HCT116 (cell line): ENCODE measurements at regions not wholly inside any gene's neighbourhood (a gene's known extent, or its start where the extent isn't known, plus 50 kb on each side); places are given as distances from the start of the nearest gene placed in this dataset.

Source experiments
- ATAC-seq: fragments of 200-7000 bp; cut with Tn5 transposase; 2 replicates; pipeline ENCODE4 v1.9.1; 2020; ENCODE audit warnings: mild to moderate bottlenecking, moderate library complexity
- BruUV-seq: library from RNA; stranded (reverse); fragments of 400-500 nt; replicated peaks from 2 replicates; lab custom pipeline; 2021; lab: Mats Ljungman, UMichigan
- CTCF ChIA-PET: fragments of 300-600 bp; sonication (Branson Sonifier 250); formaldehyde crosslinking; loops from one replicate; lab custom pipeline; 2021; ENCODE audit warnings: antibody characterized with exemption; lab: Charles Lee
- POLR2A ChIA-PET: fragments of 300-600, 350-600 bp; sonication (Branson Sonifier 250); formaldehyde crosslinking; loops from one replicate; lab custom pipeline; 2021; ENCODE audit warnings: antibody characterized with exemption; lab: Charles Lee
- RAD21 ChIA-PET, 2 experiments: fragments of 300-600 bp; sonication (Branson Sonifier 250); formaldehyde crosslinking; loops; one replicate each; lab custom pipeline; 2023; ENCODE audit warnings: low total read pairs in 2 of 2; ENCODE audit not compliant: uncharacterized antibody in 2 of 2, unreplicated experiment in 2 of 2, low non-redundant PET in 1 of 2; lab: Charles Lee
- DNase-seq: peaks from one replicate; pipeline ENCODE4 v3.0.0-alpha.2; 2010; ENCODE audit warnings: low read depth, low spot score
- H2AFZ ChIP-seq: fragments of 200-600 bp; shearing (Covaris generic), sonication (generic); 2 replicates; pipeline ENCODE4 v1.6.1; 2017; ENCODE audit warnings: low read depth, mixed run types, mixed read lengths, antibody characterized with exemption, low read length; ENCODE audit not compliant: poor library complexity, severe bottlenecking
- H3K27ac ChIP-seq: 2 replicates; pipeline ENCODE4 v1.5.1; 2012; ENCODE audit warnings: low read depth, low read length
- H3K27me3 ChIP-seq: fragments of 200-600 bp; sonication (generic); 2 replicates; pipeline ENCODE4 v1.6.1; 2016; ENCODE audit warnings: mixed run types, low read length, mixed read lengths; ENCODE audit not compliant: insufficient read depth
- H3K36me3 ChIP-seq, 2 experiments: fragments of 200-500 bp in 1 of 2; fragments of 200-600 bp in 1 of 2; sonication (Bioruptor generic) in 1 of 2; sonication (generic) in 1 of 2; 2 replicates each; pipeline versions ENCODE4 v1.5.1 to v1.6.1; 2014 to 2016; ENCODE audit warnings: low read length in 2 of 2, inconsistent platforms in 1 of 2, mixed read lengths in 1 of 2, mixed run types in 1 of 2; ENCODE audit not compliant: insufficient read depth in 2 of 2, control insufficient read depth in 1 of 2
- H3K4me1 ChIP-seq, 2 experiments: fragments of 200-600 bp in 1 of 2; sonication (generic) in 1 of 2; 2 replicates each; pipeline versions ENCODE4 v1.5.1 to v1.6.1; 2012 to 2017; ENCODE audit warnings: low read length in 2 of 2, inconsistent platforms in 1 of 2, mild to moderate bottlenecking in 1 of 2, mixed read lengths in 1 of 2, mixed run types in 1 of 2, moderate library complexity in 1 of 2; ENCODE audit not compliant: insufficient read depth in 2 of 2, control insufficient read depth in 1 of 2
- H3K4me2 ChIP-seq: fragments of 200-600 bp; sonication (generic); 2 replicates; pipeline ENCODE4 v1.6.1; 2017; ENCODE audit warnings: mixed run types, low read length, mixed read lengths
- H3K4me3 ChIP-seq, 2 experiments: fragments of 200-600 bp in 1 of 2; sonication (generic) in 1 of 2; replicated peaks in 1 of 2; 2 replicates each; pipeline ENCODE4 v1.5.1; 2011 to 2016; ENCODE audit warnings: low read length in 2 of 2, control low read depth in 1 of 2, low read depth in 1 of 2, mild to moderate bottlenecking in 1 of 2, mixed read lengths in 1 of 2, mixed run types in 1 of 2
- H3K79me2 ChIP-seq: fragments of 200-600 bp; sonication (generic); 2 replicates; pipeline ENCODE4 v1.6.1; 2017; ENCODE audit warnings: mild to moderate bottlenecking, mixed run types, low read length, moderate library complexity, mixed read lengths; ENCODE audit not compliant: insufficient read depth
- H3K9ac ChIP-seq: fragments of 200-600 bp; sonication (generic); 2 replicates; pipeline ENCODE4 v1.6.1; 2016; ENCODE audit warnings: low read length, mixed read lengths
- H3K9me2 ChIP-seq: fragments of 200-600 bp; sonication (generic), shearing (Covaris generic); 2 replicates; pipeline ENCODE4 v1.6.1; 2017; ENCODE audit warnings: mixed run types, mild to moderate bottlenecking, moderate library complexity; ENCODE audit not compliant: insufficient read depth
- H3K9me3 ChIP-seq, 2 experiments: fragments of 200-500 bp in 1 of 2; fragments of 200-600 bp in 1 of 2; sonication (Bioruptor generic) in 1 of 2; sonication (generic) in 1 of 2; 2 replicates each; pipeline ENCODE4 v1.6.1; 2014 to 2017; ENCODE audit warnings: low read length in 2 of 2, mixed read lengths in 2 of 2, inconsistent platforms in 1 of 2, low read depth in 1 of 2, mild to moderate bottlenecking in 1 of 2, mixed run types in 1 of 2, moderate library complexity in 1 of 2; ENCODE audit not compliant: control insufficient read depth in 1 of 2, insufficient read depth in 1 of 2
- H4K20me1 ChIP-seq: fragments of 200-600 bp; sonication (generic), shearing (Covaris generic); 2 replicates; pipeline ENCODE4 v1.6.1; 2017; ENCODE audit warnings: mixed run types, mild to moderate bottlenecking, moderate library complexity; ENCODE audit not compliant: insufficient read depth
- CBX3 ChIP-seq: IDR thresholded peaks from 2 replicates; pipeline ENCODE4 v1.6.1; 2012; ENCODE audit warnings: low read depth
- CEBPB ChIP-seq: IDR thresholded peaks from 2 replicates; pipeline ENCODE4 v1.6.1; 2012; ENCODE audit warnings: low read depth
- ELF1 ChIP-seq: IDR thresholded peaks from 2 replicates; pipeline ENCODE4 v1.6.1; 2012; ENCODE audit warnings: low read depth, borderline replicate concordance
- EZH2phosphoT487 ChIP-seq: fragments of 200-600 bp; IDR thresholded peaks from 2 replicates; pipeline ENCODE4 v1.6.1; 2018; ENCODE audit warnings: antibody characterized with exemption, borderline replicate concordance
- FOSL1 ChIP-seq: IDR thresholded peaks from 2 replicates; pipeline ENCODE4 v1.6.1; 2012; ENCODE audit warnings: low read depth
- JUND ChIP-seq: IDR thresholded peaks from 2 replicates; pipeline ENCODE4 v1.6.1; 2012
- MAX ChIP-seq: IDR thresholded peaks from 2 replicates; pipeline ENCODE4 v1.6.1; 2012
- POLR2A ChIP-seq: IDR thresholded peaks from 2 replicates; pipeline ENCODE4 v1.7.0; 2011; ENCODE audit warnings: borderline replicate concordance; ENCODE audit not compliant: insufficient read depth, insufficient read length; ENCODE audit errors: extremely low read depth
- POLR2AphosphoS5 ChIP-seq: IDR thresholded peaks from 2 replicates; pipeline ENCODE4 v1.6.1; 2011; ENCODE audit warnings: mild to moderate bottlenecking, low read depth, low read length, moderate library complexity
- SP1 ChIP-seq: IDR thresholded peaks from 2 replicates; pipeline ENCODE4 v1.6.1; 2012; ENCODE audit warnings: low read depth
- TCF7L2 ChIP-seq: IDR thresholded peaks from 2 replicates; pipeline ENCODE4 v1.7.0; 2011; ENCODE audit warnings: borderline replicate concordance, inconsistent platforms; ENCODE audit not compliant: insufficient read depth, insufficient read length; ENCODE audit errors: extremely low read depth
- ZNF274 ChIP-seq: fragments of 200-500 bp; sonication (Bioruptor generic); IDR thresholded peaks from 2 replicates; pipeline ENCODE4 v1.6.1; 2014; ENCODE audit warnings: mild to moderate bottlenecking, low read depth, low read length, inconsistent platforms
- intact Hi-C: fragments of 100-400 bp; cut with micrococcal nuclease; formaldehyde crosslinking; loops from 2 replicates; pipeline ENCODE4 v1.10.0; 2022
- TF ChIP-seq, protein P1 (sequence below): IDR thresholded peaks from 2 replicates; pipeline ENCODE4 v1.6.1; 2012
- TF ChIP-seq, protein P2 (sequence below): IDR thresholded peaks from 2 replicates; pipeline ENCODE4 v1.6.1; 2011; ENCODE audit warnings: mild to moderate bottlenecking, low read length, moderate library complexity; ENCODE audit not compliant: insufficient replicate concordance; ENCODE audit errors: extremely low read depth

GRCh38 chr2:82913566-82913965 lies 1545.5 kb downstream of the SUCLG1 start:
- POLR2A ChIA-PET, result no interaction called here
- Histone ChIP-seq H3K27ac (no peak overlapping the region), H3K79me2 (no peaks in the 10 kb centered on the region), H3K4me2 (no peak overlapping the region), H4K20me1 (no peaks in the 10 kb centered on the region), H3K27me3 (no peaks in the 10 kb centered on the region), H3K4me3 (no peak overlapping the region), H2AFZ (no peak overlapping the region), H3K9me2 (peaks cover 6% of the 10 kb centered on the region; the same call in 1 of the 2 replicates), H3K9me3 (no peaks in the 10 kb centered on the region), H3K4me1 (no peaks in the 10 kb centered on the region), H3K9ac (no peak overlapping the region), H3K36me3 (no peaks in the 10 kb centered on the region)
- ATAC-seq, result no peak
- intact Hi-C loops, result no loop called here
- CTCF ChIA-PET, result no interaction called here
- BruUV-seq, result no TSS peak
- TF ChIP-seq ELF1 (no peak), POLR2AphosphoS5 (no peak), JUND (no peak), TCF7L2 (no peak), FOSL1 (no peak), MAX (no peak), SP1 (no peak), ZNF274 (no peak), POLR2A (no peak), EZH2phosphoT487 (no peak), CEBPB (no peak), CBX3 (no peak)
- TF ChIP-seq, protein P1, sequence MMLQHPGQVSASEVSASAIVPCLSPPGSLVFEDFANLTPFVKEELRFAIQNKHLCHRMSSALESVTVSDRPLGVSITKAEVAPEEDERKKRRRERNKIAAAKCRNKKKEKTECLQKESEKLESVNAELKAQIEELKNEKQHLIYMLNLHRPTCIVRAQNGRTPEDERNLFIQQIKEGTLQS, result no peak
- TF ChIP-seq, protein P2, sequence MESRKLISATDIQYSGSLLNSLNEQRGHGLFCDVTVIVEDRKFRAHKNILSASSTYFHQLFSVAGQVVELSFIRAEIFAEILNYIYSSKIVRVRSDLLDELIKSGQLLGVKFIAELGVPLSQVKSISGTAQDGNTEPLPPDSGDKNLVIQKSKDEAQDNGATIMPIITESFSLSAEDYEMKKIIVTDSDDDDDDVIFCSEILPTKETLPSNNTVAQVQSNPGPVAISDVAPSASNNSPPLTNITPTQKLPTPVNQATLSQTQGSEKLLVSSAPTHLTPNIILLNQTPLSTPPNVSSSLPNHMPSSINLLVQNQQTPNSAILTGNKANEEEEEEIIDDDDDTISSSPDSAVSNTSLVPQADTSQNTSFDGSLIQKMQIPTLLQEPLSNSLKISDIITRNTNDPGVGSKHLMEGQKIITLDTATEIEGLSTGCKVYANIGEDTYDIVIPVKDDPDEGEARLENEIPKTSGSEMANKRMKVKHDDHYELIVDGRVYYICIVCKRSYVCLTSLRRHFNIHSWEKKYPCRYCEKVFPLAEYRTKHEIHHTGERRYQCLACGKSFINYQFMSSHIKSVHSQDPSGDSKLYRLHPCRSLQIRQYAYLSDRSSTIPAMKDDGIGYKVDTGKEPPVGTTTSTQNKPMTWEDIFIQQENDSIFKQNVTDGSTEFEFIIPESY, result no peak
- DNase-seq, result no peak
- RAD21 ChIA-PET, result no interaction called here
